ENCODE measurements at regions not wholly inside any gene's neighbourhood (a gene's known extent, or its start where the extent isn't known, plus 50 kb on each side); places are given as distances from the start of the nearest gene placed in this dataset.

- no peak for DNase-seq (ENCODE audit: low read depth in 2 of 2)
- TF ChIP-seq CTCF (IDR thresholded peaks at IDR 0.05; ENCODE audit: low read depth, low read length) = no peak
- no peak overlapping the region for H3K4me3 ChIP-seq (replicated peaks in 1 of 2; ENCODE audit: low read depth in 2 of 2, low read length in 2 of 2)
Observed at GRCh38 chr19:29013988-29014387, 199.0 kb downstream of the UQCRFS1 start.

- no peak overlapping the region for H3K4me3 ChIP-seq (replicated peaks in 1 of 2; ENCODE audit: low read depth in 2 of 2, low read length in 2 of 2)
- no peak for TF ChIP-seq CTCF (IDR thresholded peaks at IDR 0.05; ENCODE audit: low read depth, low read length)
- no peak for DNase-seq (ENCODE audit: low read depth in 2 of 2)
Observed at GRCh38 chr19:29013325-29013724, 199.6 kb downstream of the UQCRFS1 start.

GRCh38 chr19:29012457-29012856 is 200.5 kb downstream of the UQCRFS1 start:
- TF ChIP-seq CTCF (IDR thresholded peaks at IDR 0.05; ENCODE audit: low read depth, low read length) = no peak
- no peak overlapping the region for H3K4me3 ChIP-seq (replicated peaks in 1 of 2; ENCODE audit: low read depth in 2 of 2, low read length in 2 of 2)
- DNase-seq (ENCODE audit: low read depth in 2 of 2) = no peak

DNA sequence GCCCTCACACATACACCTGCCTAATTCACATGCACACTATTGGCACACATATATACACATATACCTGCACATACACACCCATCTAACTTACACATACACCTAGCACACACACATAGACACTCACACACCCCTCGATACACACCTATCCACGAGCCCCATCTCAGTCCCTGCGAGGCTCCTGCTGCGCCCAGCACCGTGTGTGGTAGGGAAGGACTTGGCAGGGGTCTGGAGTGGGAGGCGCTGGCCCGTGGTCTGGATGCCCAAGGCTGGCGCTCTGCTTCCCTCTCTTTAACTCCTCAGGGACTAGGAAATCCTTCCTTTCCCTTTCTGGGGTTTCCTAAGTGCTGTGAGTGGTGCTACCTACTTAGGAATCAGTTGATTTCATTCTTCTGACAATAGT is 202.7 kb downstream of the UQCRFS1 start:
- TF ChIP-seq CTCF (IDR thresholded peaks at IDR 0.05; ENCODE audit: low read depth, low read length) = no peak
- DNase-seq (ENCODE audit: low read depth in 2 of 2) = no peak
- no peak overlapping the region for H3K4me3 ChIP-seq (replicated peaks in 1 of 2; ENCODE audit: low read depth in 2 of 2, low read length in 2 of 2)

DNA sequence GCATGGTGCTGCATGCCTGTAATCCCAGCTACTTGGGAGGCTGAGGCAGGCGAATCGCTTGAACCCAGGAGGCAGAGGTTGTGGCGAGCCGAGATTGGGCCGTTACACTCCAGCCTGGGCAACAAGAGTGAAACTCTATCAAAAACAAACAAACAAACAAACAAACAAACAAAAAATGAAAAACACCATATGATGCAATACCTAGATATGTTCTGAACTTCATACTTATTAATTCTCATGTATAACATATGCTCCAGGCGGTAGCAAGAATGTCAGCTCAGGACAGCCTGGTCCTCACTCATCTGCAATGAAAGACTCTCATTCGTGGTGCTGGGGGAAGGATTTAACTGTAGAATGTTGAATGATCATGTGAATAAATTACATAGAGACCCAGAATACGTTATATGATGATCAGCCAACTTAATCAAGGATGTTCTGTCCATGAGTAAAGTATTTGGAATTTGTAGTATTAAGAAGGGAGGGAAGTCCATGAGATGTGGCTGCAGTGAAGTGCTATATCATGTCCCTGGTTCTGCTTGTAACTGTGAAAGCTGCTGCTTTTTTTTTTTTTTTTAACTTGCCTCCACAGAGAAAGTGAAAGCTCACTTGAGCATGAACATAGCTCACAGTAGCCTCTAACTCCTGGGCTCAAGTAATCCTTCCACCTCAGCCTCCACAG is 206.8 kb downstream of the UQCRFS1 start:
- peak in 1 of 2 donors; percentile 24 for DNase-seq (ENCODE audit: low read depth in 2 of 2)
- no peak for TF ChIP-seq CTCF (IDR thresholded peaks at IDR 0.05; ENCODE audit: low read depth, low read length)
- no peak overlapping the region for H3K4me3 ChIP-seq (replicated peaks in 1 of 2; ENCODE audit: low read depth in 2 of 2, low read length in 2 of 2)

DNA sequence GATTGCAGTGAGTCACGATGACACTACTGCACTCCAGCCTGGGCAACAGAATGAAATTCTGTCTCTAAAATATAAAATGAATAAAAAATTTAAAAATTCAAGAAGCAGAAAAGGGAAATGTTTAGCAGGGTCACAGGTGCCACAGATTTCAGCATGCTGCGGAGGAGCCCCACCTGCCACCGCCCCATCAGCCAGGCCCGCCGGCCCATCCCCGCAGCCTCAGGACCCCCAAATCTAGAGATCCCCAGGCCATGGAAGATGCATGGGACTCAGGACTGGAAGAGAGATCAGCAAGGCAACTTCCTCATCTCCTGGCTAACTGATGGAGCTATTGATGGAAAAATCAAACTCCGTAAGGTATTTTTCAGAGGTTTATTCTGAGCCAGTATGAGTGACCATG is 208.2 kb downstream of the UQCRFS1 start:
- no peak for TF ChIP-seq CTCF (IDR thresholded peaks at IDR 0.05; ENCODE audit: low read depth, low read length)
- DNase-seq (ENCODE audit: low read depth in 2 of 2) = no peak
- H3K4me3 ChIP-seq (replicated peaks in 1 of 2; ENCODE audit: low read depth in 2 of 2, low read length in 2 of 2) = no peak overlapping the region

All from cardiac fibroblast (primary cell).